ENCODE measurements at regions not wholly inside any gene's neighbourhood (a gene's known extent, or its start where the extent isn't known, plus 50 kb on each side); places are given as distances from the start of the nearest gene placed in this dataset.

- DNase-seq (no peak), FAIRE-seq (no peak)
- intact Hi-C loops (cut with DNase I) = no loop called here
Observed at GRCh38 chr1:81452693-81453366, 347.9 kb upstream of the ADGRL2 start.

GRCh38 chr1:81449786-81450185, 350.9 kb upstream of the ADGRL2 start:
- intact Hi-C loops (cut with DNase I) = no loop called here
- H3K36me3 ChIP-seq (ENCODE audit: control insufficient read depth in 2 of 3, insufficient read depth in 3 of 3, low read length in 3 of 3) = no peaks in the 10 kb centered on the region
- no peak overlapping the region for H3K4me3 ChIP-seq (ENCODE audit: low read length in 3 of 3)
- H3K4me1 ChIP-seq (ENCODE audit: control insufficient read depth in 2 of 3, insufficient read depth in 2 of 3, low read depth in 1 of 3, low read length in 3 of 3) = no peaks in the 10 kb centered on the region
- H3K27ac ChIP-seq (ENCODE audit: low read depth in 2 of 2, low read length in 2 of 2) = no peak overlapping the region
- TF ChIP-seq, protein P1, sequence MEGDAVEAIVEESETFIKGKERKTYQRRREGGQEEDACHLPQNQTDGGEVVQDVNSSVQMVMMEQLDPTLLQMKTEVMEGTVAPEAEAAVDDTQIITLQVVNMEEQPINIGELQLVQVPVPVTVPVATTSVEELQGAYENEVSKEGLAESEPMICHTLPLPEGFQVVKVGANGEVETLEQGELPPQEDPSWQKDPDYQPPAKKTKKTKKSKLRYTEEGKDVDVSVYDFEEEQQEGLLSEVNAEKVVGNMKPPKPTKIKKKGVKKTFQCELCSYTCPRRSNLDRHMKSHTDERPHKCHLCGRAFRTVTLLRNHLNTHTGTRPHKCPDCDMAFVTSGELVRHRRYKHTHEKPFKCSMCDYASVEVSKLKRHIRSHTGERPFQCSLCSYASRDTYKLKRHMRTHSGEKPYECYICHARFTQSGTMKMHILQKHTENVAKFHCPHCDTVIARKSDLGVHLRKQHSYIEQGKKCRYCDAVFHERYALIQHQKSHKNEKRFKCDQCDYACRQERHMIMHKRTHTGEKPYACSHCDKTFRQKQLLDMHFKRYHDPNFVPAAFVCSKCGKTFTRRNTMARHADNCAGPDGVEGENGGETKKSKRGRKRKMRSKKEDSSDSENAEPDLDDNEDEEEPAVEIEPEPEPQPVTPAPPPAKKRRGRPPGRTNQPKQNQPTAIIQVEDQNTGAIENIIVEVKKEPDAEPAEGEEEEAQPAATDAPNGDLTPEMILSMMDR (IDR thresholded peaks at IDR 0.05; ENCODE audit: borderline replicate concordance, extremely low read depth, insufficient read depth) = no peak
- no peak for FAIRE-seq
- no peak overlapping the region for H3K9ac ChIP-seq (ENCODE audit: low read length in 3 of 3)
- no peaks in the 10 kb centered on the region for H3K27me3 ChIP-seq (ENCODE audit: control insufficient read depth, insufficient read depth, low read length)
- no peaks in the 10 kb centered on the region for H3K9me3 ChIP-seq (ENCODE audit: control insufficient read depth in 2 of 3, insufficient read depth in 1 of 3, low read length in 3 of 3)
- no peak for DNase-seq

More at GRCh38 chr1:81452693-81453366, 347.9 kb upstream of the ADGRL2 start:
- Histone ChIP-seq H3K9ac (ENCODE audit: low read length in 3 of 3) (no peak overlapping the region), H3K9me3 (ENCODE audit: control insufficient read depth in 2 of 3, insufficient read depth in 1 of 3, low read length in 3 of 3) (no peaks in the 10 kb centered on the region), H3K4me3 (ENCODE audit: low read length in 3 of 3) (no peak overlapping the region), H3K27ac (ENCODE audit: low read depth in 2 of 2, low read length in 2 of 2) (no peak overlapping the region), H3K27me3 (ENCODE audit: control insufficient read depth, insufficient read depth, low read length) (no peaks in the 10 kb centered on the region), H3K36me3 (ENCODE audit: control insufficient read depth in 2 of 3, insufficient read depth in 3 of 3, low read length in 3 of 3) (no peaks in the 10 kb centered on the region), H3K4me1 (ENCODE audit: control insufficient read depth in 2 of 3, insufficient read depth in 2 of 3, low read depth in 1 of 3, low read length in 3 of 3) (no peaks in the 10 kb centered on the region)
- TF ChIP-seq, protein P1 (IDR thresholded peaks at IDR 0.05; ENCODE audit: borderline replicate concordance, extremely low read depth, insufficient read depth) = no peak

DNA sequence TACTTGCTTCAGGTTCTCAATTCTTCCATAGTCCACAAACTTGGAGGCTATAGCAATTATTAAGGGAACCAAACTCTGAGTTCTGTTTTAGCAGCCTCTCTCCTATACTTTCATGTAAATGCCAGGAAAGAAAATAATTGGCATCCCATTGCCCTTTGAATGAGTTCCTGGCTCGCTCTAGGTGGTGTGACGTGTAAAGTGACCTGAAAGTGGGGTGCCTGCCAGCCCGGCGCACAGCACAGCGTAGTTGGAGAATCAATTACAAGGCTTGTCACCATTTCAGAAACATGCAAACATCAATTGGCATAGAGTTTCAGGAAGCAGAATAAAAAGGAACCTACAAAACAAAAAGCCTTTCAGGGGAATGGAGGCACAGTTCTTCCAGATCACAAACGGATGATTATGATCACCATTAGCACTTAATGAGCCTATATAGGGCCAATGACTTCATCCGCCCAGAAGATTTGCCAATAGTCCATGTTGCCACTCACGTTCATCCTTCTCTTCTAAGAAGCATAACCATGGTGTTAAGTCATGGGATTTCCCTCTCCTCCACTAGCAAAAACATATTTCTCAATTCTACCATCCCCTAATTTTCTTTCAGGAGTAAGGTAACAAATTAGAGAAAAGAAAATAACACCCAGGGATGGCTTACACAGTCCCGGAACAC, 354.6 kb upstream of the ADGRL2 start:
- Histone ChIP-seq H3K4me3 (ENCODE audit: low read length in 3 of 3) (no peak overlapping the region), H3K27ac (ENCODE audit: low read depth in 2 of 2, low read length in 2 of 2) (no peak overlapping the region), H3K4me1 (ENCODE audit: control insufficient read depth in 2 of 3, insufficient read depth in 2 of 3, low read depth in 1 of 3, low read length in 3 of 3) (no peaks in the 10 kb centered on the region), H3K27me3 (ENCODE audit: control insufficient read depth, insufficient read depth, low read length) (no peaks in the 10 kb centered on the region), H3K36me3 (ENCODE audit: control insufficient read depth in 2 of 3, insufficient read depth in 3 of 3, low read length in 3 of 3) (no peaks in the 10 kb centered on the region), H3K9ac (ENCODE audit: low read length in 3 of 3) (no peak overlapping the region), H3K9me3 (ENCODE audit: control insufficient read depth in 2 of 3, insufficient read depth in 1 of 3, low read length in 3 of 3) (no peaks in the 10 kb centered on the region)
- TF ChIP-seq, protein P1 (IDR thresholded peaks at IDR 0.05; ENCODE audit: borderline replicate concordance, extremely low read depth, insufficient read depth) = no peak
- FAIRE-seq = no peak
- no peak for DNase-seq
- intact Hi-C loops (cut with DNase I) = no loop called here

All from kidney (tissue), 13 donors.